ENCODE measurements at regions not wholly inside any gene's neighbourhood (a gene's known extent, or its start where the extent isn't known, plus 50 kb on each side); places are given as distances from the start of the nearest gene placed in this dataset.

DNA sequence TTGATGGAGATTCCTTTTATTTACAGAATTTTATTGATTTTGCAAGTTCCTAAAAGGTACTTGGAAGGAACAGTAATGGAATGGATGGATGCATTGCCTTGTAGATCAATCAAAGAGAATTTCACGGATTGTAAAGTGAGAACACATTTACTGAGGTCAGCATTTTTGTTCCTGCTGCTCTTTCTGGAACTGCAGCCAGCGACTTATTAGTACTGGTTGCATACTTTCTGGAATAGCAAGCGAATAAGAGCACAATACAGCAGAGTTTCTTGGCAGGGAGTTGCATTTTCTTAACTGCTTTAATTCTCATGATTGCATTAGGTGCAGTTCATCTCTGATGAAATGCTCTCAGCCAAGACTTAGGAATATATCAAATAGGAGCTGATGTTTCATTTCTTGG lies 106.1 kb upstream of the CHODL start:
- Histone ChIP-seq H3K4me2 (ENCODE audit: insufficient read depth, low read length) (no peak overlapping the region), H3K79me2 (ENCODE audit: insufficient read depth, low read length) (no peaks in the 10 kb centered on the region), H3K4me1 (ENCODE audit: insufficient read depth, low read length) (no peaks in the 10 kb centered on the region), H3K4me3 (ENCODE audit: insufficient read depth, low read length) (no peak overlapping the region), H3K36me3 (ENCODE audit: insufficient read depth, low read length) (no peaks in the 10 kb centered on the region), H3K27me3 (ENCODE audit: insufficient read depth, low read length) (no peaks in the 10 kb centered on the region), H3K27ac (ENCODE audit: low read depth, low read length) (no peak overlapping the region), H3K9me3 (ENCODE audit: low read depth, low read length) (no peaks in the 10 kb centered on the region), H4K20me1 (ENCODE audit: insufficient read depth, low read length) (no peaks in the 10 kb centered on the region), H2AFZ (ENCODE audit: low read length) (no peak overlapping the region)
- TF ChIP-seq, protein P1, sequence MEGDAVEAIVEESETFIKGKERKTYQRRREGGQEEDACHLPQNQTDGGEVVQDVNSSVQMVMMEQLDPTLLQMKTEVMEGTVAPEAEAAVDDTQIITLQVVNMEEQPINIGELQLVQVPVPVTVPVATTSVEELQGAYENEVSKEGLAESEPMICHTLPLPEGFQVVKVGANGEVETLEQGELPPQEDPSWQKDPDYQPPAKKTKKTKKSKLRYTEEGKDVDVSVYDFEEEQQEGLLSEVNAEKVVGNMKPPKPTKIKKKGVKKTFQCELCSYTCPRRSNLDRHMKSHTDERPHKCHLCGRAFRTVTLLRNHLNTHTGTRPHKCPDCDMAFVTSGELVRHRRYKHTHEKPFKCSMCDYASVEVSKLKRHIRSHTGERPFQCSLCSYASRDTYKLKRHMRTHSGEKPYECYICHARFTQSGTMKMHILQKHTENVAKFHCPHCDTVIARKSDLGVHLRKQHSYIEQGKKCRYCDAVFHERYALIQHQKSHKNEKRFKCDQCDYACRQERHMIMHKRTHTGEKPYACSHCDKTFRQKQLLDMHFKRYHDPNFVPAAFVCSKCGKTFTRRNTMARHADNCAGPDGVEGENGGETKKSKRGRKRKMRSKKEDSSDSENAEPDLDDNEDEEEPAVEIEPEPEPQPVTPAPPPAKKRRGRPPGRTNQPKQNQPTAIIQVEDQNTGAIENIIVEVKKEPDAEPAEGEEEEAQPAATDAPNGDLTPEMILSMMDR (IDR thresholded peaks at IDR 0.05; ENCODE audit: extremely low read depth, low read depth, low read length), result no peak
- DNase-seq (ENCODE audit: insufficient read length, low spot score, missing footprints), result no peak

DNA sequence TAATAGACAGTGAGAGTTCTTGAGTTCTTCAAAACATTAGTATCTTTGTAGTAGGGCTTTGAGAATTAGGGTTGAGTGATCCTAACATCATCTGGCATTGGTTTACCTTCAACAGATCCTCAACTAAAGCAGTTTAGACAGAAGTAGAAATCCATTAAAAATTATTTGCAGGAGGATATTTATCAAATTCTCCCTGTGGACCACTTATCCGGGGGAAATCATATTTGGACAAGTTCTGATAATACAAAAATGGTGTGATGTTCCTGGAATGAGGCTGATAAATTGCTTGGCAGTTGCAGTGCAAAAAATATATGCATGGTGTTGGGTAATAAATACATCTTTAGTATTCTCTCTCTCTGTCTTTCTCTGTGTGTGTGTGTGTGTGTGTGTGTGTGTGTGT lies 115.1 kb upstream of the CHODL start:
- no peak overlapping the region for H2AFZ ChIP-seq (ENCODE audit: low read length)
- H3K9me3 ChIP-seq (ENCODE audit: low read depth, low read length), result no peaks in the 10 kb centered on the region
- H3K79me2 ChIP-seq (ENCODE audit: insufficient read depth, low read length), result no peaks in the 10 kb centered on the region
- H3K4me3 ChIP-seq (ENCODE audit: insufficient read depth, low read length), result no peak overlapping the region
- no peaks in the 10 kb centered on the region for H3K4me1 ChIP-seq (ENCODE audit: insufficient read depth, low read length)
- H3K27me3 ChIP-seq (ENCODE audit: insufficient read depth, low read length), result no peaks in the 10 kb centered on the region
- H3K36me3 ChIP-seq (ENCODE audit: insufficient read depth, low read length), result no peaks in the 10 kb centered on the region
- no peak for DNase-seq (ENCODE audit: insufficient read length, low spot score, missing footprints)
- no peak overlapping the region for H3K4me2 ChIP-seq (ENCODE audit: insufficient read depth, low read length)
- H3K27ac ChIP-seq (ENCODE audit: low read depth, low read length), result no peak overlapping the region
- no peaks in the 10 kb centered on the region for H4K20me1 ChIP-seq (ENCODE audit: insufficient read depth, low read length)
- TF ChIP-seq, protein P1 (IDR thresholded peaks at IDR 0.05; ENCODE audit: extremely low read depth, low read depth, low read length), result no peak

DNA sequence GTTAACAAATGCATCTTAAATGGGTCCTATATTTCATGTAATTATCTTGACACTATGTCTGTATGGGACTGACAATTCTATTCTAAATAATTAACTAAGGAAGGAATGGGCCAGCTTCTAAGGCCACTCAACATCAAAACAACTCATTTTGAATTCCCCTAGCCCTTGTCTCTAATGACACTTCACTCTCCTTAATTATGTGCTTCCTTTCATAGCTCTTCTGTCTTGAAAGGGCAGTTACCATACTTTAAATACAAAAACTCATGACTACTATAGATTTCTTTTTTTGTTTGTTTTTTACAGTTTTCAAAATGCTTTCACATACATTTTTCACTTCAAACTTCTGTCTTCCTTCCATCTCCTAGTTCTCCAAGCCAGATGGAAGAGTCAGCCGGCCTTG lies 126.1 kb upstream of the CHODL start:
- Histone ChIP-seq H3K4me3 (ENCODE audit: insufficient read depth, low read length) (no peak overlapping the region), H2AFZ (ENCODE audit: low read length) (no peak overlapping the region), H3K27ac (ENCODE audit: low read depth, low read length) (no peak overlapping the region), H3K36me3 (ENCODE audit: insufficient read depth, low read length) (no peaks in the 10 kb centered on the region), H3K4me1 (ENCODE audit: insufficient read depth, low read length) (no peaks in the 10 kb centered on the region), H4K20me1 (ENCODE audit: insufficient read depth, low read length) (no peaks in the 10 kb centered on the region), H3K27me3 (ENCODE audit: insufficient read depth, low read length) (no peaks in the 10 kb centered on the region), H3K9me3 (ENCODE audit: low read depth, low read length) (peaks cover 10% of the 10 kb centered on the region), H3K4me2 (ENCODE audit: insufficient read depth, low read length) (no peak overlapping the region), H3K79me2 (ENCODE audit: insufficient read depth, low read length) (no peaks in the 10 kb centered on the region)
- TF ChIP-seq, protein P1 (IDR thresholded peaks at IDR 0.05; ENCODE audit: extremely low read depth, low read depth, low read length), result no peak
- no peak for DNase-seq (ENCODE audit: insufficient read length, low spot score, missing footprints)

DNA sequence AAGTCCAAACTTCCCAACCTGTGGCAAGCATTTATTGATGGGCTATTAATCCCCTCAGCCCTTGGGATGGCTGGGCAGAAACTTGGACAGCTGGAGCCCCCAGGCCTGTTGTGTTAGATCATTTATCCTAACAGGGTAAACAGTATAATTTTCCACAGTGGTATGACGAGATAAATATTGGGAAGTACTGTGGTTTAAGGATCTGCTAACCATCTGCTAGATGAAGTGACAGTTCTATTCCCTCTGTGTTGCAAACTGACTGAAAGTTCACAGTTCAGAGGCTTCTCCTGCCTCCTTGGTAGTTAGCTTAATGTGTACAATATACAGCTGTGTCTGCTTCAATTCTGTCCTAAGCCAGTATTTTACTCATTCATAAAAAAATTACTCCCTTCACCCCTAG lies 127.5 kb upstream of the CHODL start:
- Histone ChIP-seq H3K4me2 (ENCODE audit: insufficient read depth, low read length) (no peak overlapping the region), H3K79me2 (ENCODE audit: insufficient read depth, low read length) (no peaks in the 10 kb centered on the region), H3K4me1 (ENCODE audit: insufficient read depth, low read length) (no peaks in the 10 kb centered on the region), H2AFZ (ENCODE audit: low read length) (no peak overlapping the region), H3K27ac (ENCODE audit: low read depth, low read length) (no peak overlapping the region), H4K20me1 (ENCODE audit: insufficient read depth, low read length) (no peaks in the 10 kb centered on the region), H3K27me3 (ENCODE audit: insufficient read depth, low read length) (no peaks in the 10 kb centered on the region), H3K4me3 (ENCODE audit: insufficient read depth, low read length) (no peak overlapping the region), H3K36me3 (ENCODE audit: insufficient read depth, low read length) (no peaks in the 10 kb centered on the region), H3K9me3 (ENCODE audit: low read depth, low read length) (peaks cover 10% of the 10 kb centered on the region)
- TF ChIP-seq, protein P1 (IDR thresholded peaks at IDR 0.05; ENCODE audit: extremely low read depth, low read depth, low read length), result no peak
- DNase-seq (ENCODE audit: insufficient read length, low spot score, missing footprints), result no peak
